K562 (cell line): ENCODE measurements at regions not wholly inside any gene's neighbourhood (a gene's known extent, or its start where the extent isn't known, plus 50 kb on each side); places are given as distances from the start of the nearest gene placed in this dataset.

Experiments
- ATAC-seq: fragments of 200-7000 bp; cut with Tn5 transposase; 3 replicates; pipeline ENCODE4 v1.9.1; 2020; ENCODE audit warnings: moderate library complexity
- BruUV-seq: library from RNA; stranded (reverse); fragments of 400-500 nt; replicated peaks from 2 replicates; lab custom pipeline; 2021; lab: Mats Ljungman, UMichigan
- CTCF ChIA-PET: fragments of 300-600 bp; formaldehyde crosslinking; extraction: SDS; loops from one replicate; lab custom pipeline; 2021; ENCODE audit warnings: low intra/inter-chr PET ratio; lab: Yijun Ruan, JAX
- POLR2A ChIA-PET: fragments of 300-600, 350-650 bp; sonication (Branson Sonifier 250); formaldehyde crosslinking; extraction: SDS; loops from one replicate; lab custom pipeline; 2021; ENCODE audit warnings: antibody characterized with exemption, inconsistent platforms; lab: Yijun Ruan, JAX
- DNase-seq, 4 experiments: peaks; one replicate each; pipeline versions ENCODE4 v3.0.0 to v3.0.0-alpha.2; 2011 to 2018; ENCODE audit warnings: low spot score in 3 of 4, mixed read lengths in 3 of 4; ENCODE audit errors: extremely low read depth in 1 of 4
- FAIRE-seq: peaks from 2 replicates; lab custom pipeline; 2011; peaks lifted over from hg19 to GRCh38; lab: Jason Lieb, UNC
- H2AFZ ChIP-seq: 2 replicates; pipeline ENCODE4 v1.6.0; 2011; ENCODE audit warnings: low read depth, low read length, control low read depth, inconsistent platforms
- H3K27ac ChIP-seq: fragments of 200-600 bp; 3 replicates; pipeline ENCODE4 v1.8.0; 2011; ENCODE audit warnings: low read depth, mild to moderate bottlenecking, control low read depth, inconsistent platforms, low read length, moderate library complexity, mixed read lengths; ENCODE audit errors: extremely low read depth
- H3K27me3 ChIP-seq, 2 experiments: fragments of 300-600 bp in 1 of 2; 2 replicates in 1 of 2; 3 replicates in 1 of 2; pipeline versions ENCODE4 v1.6.0 to v1.8.0; 2011; ENCODE audit warnings: inconsistent platforms in 2 of 2, low read length in 2 of 2, mild to moderate bottlenecking in 1 of 2, mixed read lengths in 1 of 2, moderate library complexity in 1 of 2; ENCODE audit not compliant: control insufficient read depth in 2 of 2, insufficient read depth in 2 of 2
- H3K36me3 ChIP-seq: fragments of 300-600 bp; 3 replicates; pipeline ENCODE4 v1.8.0; 2011; ENCODE audit warnings: mild to moderate bottlenecking, low read length, inconsistent platforms; ENCODE audit not compliant: control insufficient read depth, insufficient read depth
- H3K4me1 ChIP-seq, 2 experiments: fragments of 200-600 bp in 1 of 2; replicated peaks in 1 of 2; 2 replicates in 1 of 2; 3 replicates in 1 of 2; pipeline versions ENCODE4 v1.5.1 to v1.8.0; 2011; ENCODE audit warnings: inconsistent platforms in 2 of 2, low read length in 2 of 2, mild to moderate bottlenecking in 1 of 2, mixed read lengths in 1 of 2, moderate library complexity in 1 of 2; ENCODE audit not compliant: control insufficient read depth in 2 of 2, insufficient read depth in 2 of 2
- H3K4me2 ChIP-seq: 2 replicates; pipeline ENCODE4 v1.6.1; 2011; ENCODE audit warnings: low read length, control low read depth, inconsistent platforms, mixed read lengths; ENCODE audit not compliant: insufficient read depth
- H3K4me3 ChIP-seq: fragments of 200-600 bp; sonication (generic), shearing (Covaris generic); 2 replicates; pipeline ENCODE4 v1.5.1; 2016; ENCODE audit warnings: control low read depth, inconsistent platforms
- H3K79me2 ChIP-seq: fragments of 200-600 bp; 3 replicates; pipeline ENCODE4 v1.8.0; 2011; ENCODE audit warnings: low read length, inconsistent platforms; ENCODE audit not compliant: control insufficient read depth, insufficient read depth
- H3K9ac ChIP-seq, 2 experiments: 2 replicates each; pipeline versions ENCODE4 v1.6.0 to v1.6.1; 2011; ENCODE audit warnings: low read depth in 2 of 2, low read length in 2 of 2, control low read depth in 1 of 2, inconsistent platforms in 1 of 2, mild to moderate bottlenecking in 1 of 2, mixed read lengths in 1 of 2; ENCODE audit not compliant: insufficient read depth in 1 of 2
- H3K9me1 ChIP-seq: one replicate; pipeline ENCODE4 v1.6.0; 2011; ENCODE audit warnings: inconsistent platforms, mild to moderate bottlenecking, low read length, moderate library complexity; ENCODE audit not compliant: control insufficient read depth, insufficient read depth
- H3K9me3 ChIP-seq: replicated peaks from 2 replicates; pipeline ENCODE4 v1.5.1; 2011; ENCODE audit warnings: low read depth, low read length, inconsistent platforms; ENCODE audit not compliant: control insufficient read depth, insufficient read depth
- H4K20me1 ChIP-seq: replicated peaks from 2 replicates; pipeline ENCODE4 v1.6.1; 2011; ENCODE audit warnings: low read length, inconsistent platforms, mixed read lengths; ENCODE audit not compliant: control insufficient read depth, insufficient read depth
- TCF3 ChIP-seq: sonication (generic); formaldehyde crosslinking; IDR thresholded peaks from 2 replicates; pipeline ENCODE4 v1.4.0; 2020; ENCODE audit warnings: mild to moderate bottlenecking, missing genetic modification reagents
- WGBS: fragments of 100-300 bp; shearing (Covaris generic); methylation state at CpG from one replicate; pipeline ENCODE4 v1.1.6; 2016; ENCODE audit warnings: low coverage, mixed read lengths; ENCODE audit not compliant: insufficient coverage; ENCODE audit errors: missing lambda C conversion rate; 5-methylcytosine and 5-hydroxymethylcytosine counted together
- in situ Hi-C: fragments of 300-500 bp; cut with MboI; formaldehyde crosslinking; loops from 4 replicates; pipeline ENCODE4 v1.15.0; 2018; ENCODE audit warnings: inconsistent platforms, mixed read lengths
- intact Hi-C: fragments of 100-400 bp; cut with micrococcal nuclease; formaldehyde crosslinking; loops from 2 replicates; pipeline ENCODE4 v1.14.2; 2022
- TF ChIP-seq, protein P1 (sequence below): fragments of 450-650 bp; conservative IDR thresholded peaks from 2 replicates; pipeline ENCODE4 v1.6.1; 2016; ENCODE audit warnings: missing genetic modification characterization, low read depth, mild to moderate bottlenecking, control low read depth, missing compliant biosample characterization

DNA sequence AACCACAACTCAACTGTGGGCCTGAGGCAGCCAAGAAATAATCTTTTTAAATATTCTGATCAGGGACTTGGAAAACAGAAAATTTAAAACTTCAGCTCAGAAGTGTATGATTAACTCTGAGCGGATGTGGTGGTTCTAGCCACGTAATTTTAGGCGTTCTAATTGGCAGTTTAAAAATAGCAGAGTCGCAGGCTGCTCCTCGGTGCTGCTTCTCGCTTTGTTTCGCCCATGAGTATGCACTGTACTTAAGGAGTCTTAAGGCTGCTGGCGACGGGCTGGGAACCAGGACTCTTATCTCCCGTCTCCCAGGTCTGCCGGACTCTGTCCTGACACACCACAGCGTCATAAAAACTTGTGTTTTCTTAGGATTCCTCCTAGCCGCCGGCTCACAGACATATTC, 113.4 kb upstream of the PELI2 start:
- in situ Hi-C loops (no loop called here), intact Hi-C loops (no loop called here)
- 0% methylated on average over 14 of the region's 14 CpGs for WGBS
- no peak overlapping the region for H3K9ac ChIP-seq
- FAIRE-seq (no peak), ATAC-seq (peak; percentile 36; the same call in 1 of the 3 replicates), DNase-seq (peak in 2 of 4 experiments; percentile 8 to 28)
- no peak overlapping the region for H3K27ac ChIP-seq
- no peak overlapping the region for H2AFZ ChIP-seq
- no peak overlapping the region; the same call in 1 of the 2 replicates for H3K4me2 ChIP-seq
- no peaks in the 10 kb centered on the region for H4K20me1 ChIP-seq
- no peaks in the 10 kb centered on the region for H3K27me3 ChIP-seq
- H3K4me3 ChIP-seq: no peak overlapping the region
- ChIA-PET POLR2A (no interaction called here), CTCF (no interaction called here)
- BruUV-seq: no TSS peak
- no peaks in the 10 kb centered on the region for H3K79me2 ChIP-seq
- no peaks in the 10 kb centered on the region for H3K4me1 ChIP-seq
- TF ChIP-seq, protein P1, sequence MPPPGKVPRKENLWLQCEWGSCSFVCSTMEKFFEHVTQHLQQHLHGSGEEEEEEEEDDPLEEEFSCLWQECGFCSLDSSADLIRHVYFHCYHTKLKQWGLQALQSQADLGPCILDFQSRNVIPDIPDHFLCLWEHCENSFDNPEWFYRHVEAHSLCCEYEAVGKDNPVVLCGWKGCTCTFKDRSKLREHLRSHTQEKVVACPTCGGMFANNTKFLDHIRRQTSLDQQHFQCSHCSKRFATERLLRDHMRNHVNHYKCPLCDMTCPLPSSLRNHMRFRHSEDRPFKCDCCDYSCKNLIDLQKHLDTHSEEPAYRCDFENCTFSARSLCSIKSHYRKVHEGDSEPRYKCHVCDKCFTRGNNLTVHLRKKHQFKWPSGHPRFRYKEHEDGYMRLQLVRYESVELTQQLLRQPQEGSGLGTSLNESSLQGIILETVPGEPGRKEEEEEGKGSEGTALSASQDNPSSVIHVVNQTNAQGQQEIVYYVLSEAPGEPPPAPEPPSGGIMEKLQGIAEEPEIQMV (tag): no peak
- peak; percentile 14; the same call in 1 of the 2 replicates for TF ChIP-seq TCF3 (CRISPR knock-in tag)
- TF ChIP-seq, all 486 proteins: peak for 1
- Histone ChIP-seq H3K9me1 (no peaks in the 10 kb centered on the region), H3K9me3 (no peaks in the 10 kb centered on the region), H3K36me3 (no peaks in the 10 kb centered on the region)
